GM10266 (cell line): ENCODE measurements at regions not wholly inside any gene's neighbourhood (a gene's known extent, or its start where the extent isn't known, plus 50 kb on each side); places are given as distances from the start of the nearest gene placed in this dataset.

ENCODE experiments used
- DNase-seq: peaks from one replicate; pipeline ENCODE4 v3.0.0; 2012; ENCODE audit errors: extremely low spot score
- TF ChIP-seq, protein P1 (sequence below): IDR thresholded peaks from 2 replicates; pipeline ENCODE4 v1.5.1; 2012; ENCODE audit warnings: mild to moderate bottlenecking, low read depth; ENCODE audit not compliant: control insufficient read depth, insufficient read depth; ENCODE audit errors: missing control alignments

DNA sequence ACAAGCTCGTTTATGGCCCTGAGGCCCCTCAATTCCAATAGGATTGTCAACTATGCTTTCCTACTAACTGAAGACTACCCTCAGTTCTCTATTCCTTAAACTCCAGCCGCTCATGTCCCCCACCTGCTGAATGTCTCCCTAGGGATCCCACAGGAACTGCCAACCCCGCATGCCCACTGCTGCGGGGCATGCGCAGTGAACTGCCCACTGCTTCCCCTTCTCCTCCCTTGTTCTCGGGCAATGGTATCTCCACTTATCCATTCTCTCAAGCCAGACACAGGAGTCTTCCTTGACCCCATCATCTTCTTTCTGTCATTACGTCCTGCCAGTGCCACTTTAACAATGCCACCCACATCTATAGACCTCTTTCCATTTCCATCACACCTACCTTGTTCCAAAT, 90.0 kb downstream of the FGF18 start:
- no peak for DNase-seq

DNA sequence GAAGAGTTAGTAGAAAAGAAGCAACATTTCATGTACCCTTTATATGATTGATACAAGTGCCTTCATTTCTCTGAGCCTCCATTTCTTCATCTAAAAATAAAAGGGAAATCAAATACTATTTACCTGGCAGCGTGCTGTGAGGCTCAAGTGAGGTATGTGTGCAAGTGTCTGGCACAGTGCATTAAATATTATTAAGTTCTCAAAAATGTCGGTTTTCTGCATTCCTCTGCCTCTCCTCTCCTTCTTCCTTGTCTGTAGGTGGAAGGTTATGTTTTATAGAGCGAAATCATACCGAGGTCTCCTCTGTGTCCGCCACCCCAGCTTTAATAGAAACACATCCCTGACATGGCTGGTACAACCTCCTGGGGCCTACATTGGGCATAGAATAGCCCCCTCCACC, 93.0 kb downstream of the FGF18 start:
- DNase-seq, result no peak
- TF ChIP-seq, protein P1, sequence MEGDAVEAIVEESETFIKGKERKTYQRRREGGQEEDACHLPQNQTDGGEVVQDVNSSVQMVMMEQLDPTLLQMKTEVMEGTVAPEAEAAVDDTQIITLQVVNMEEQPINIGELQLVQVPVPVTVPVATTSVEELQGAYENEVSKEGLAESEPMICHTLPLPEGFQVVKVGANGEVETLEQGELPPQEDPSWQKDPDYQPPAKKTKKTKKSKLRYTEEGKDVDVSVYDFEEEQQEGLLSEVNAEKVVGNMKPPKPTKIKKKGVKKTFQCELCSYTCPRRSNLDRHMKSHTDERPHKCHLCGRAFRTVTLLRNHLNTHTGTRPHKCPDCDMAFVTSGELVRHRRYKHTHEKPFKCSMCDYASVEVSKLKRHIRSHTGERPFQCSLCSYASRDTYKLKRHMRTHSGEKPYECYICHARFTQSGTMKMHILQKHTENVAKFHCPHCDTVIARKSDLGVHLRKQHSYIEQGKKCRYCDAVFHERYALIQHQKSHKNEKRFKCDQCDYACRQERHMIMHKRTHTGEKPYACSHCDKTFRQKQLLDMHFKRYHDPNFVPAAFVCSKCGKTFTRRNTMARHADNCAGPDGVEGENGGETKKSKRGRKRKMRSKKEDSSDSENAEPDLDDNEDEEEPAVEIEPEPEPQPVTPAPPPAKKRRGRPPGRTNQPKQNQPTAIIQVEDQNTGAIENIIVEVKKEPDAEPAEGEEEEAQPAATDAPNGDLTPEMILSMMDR, result no peak

More for the DNA sequence above, 90.0 kb downstream of the FGF18 start:
- TF ChIP-seq, protein P1, result no peak

DNA sequence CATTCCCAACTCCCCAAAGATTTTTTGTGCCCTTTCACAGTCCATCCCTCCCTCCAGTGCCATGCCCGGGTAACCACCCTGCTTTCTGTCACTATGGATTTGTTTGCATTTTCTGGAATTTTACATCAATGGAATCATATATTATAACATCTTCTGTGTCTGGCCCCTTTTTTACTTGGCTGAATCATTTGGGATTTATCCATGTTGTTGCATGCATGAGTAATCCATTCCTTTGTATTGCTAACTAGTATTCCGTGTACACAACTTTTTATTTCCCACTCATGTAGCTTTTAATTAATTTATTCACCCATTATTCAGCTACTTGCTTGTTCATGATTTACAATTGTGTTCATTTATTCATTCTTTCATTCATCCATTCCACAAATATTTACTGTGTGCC, 94.1 kb downstream of the FGF18 start:
- no peak for DNase-seq
- TF ChIP-seq, protein P1, result no peak

DNA sequence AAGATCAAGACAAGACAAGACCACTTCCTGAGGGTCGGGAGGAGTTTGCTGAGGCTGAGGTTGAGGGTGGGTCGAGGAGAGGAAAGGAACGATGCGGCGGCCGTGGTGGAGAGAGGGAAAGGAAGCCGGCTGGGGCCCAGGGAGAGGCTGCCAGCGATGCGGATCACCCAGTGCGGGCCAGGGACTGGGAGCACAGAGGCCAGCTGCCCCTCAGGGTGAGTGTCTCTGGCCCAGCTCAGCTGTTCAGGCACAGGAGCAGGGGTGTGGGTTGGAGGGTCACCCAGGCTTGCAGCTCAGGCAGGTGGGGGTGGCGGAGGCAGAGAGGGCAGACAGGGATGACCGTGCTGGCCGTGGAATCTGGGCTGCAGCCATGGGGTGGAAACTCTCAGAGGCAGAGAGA, 99.5 kb downstream of the FGF18 start:
- no peak for DNase-seq
- TF ChIP-seq, protein P1, result no peak

DNA sequence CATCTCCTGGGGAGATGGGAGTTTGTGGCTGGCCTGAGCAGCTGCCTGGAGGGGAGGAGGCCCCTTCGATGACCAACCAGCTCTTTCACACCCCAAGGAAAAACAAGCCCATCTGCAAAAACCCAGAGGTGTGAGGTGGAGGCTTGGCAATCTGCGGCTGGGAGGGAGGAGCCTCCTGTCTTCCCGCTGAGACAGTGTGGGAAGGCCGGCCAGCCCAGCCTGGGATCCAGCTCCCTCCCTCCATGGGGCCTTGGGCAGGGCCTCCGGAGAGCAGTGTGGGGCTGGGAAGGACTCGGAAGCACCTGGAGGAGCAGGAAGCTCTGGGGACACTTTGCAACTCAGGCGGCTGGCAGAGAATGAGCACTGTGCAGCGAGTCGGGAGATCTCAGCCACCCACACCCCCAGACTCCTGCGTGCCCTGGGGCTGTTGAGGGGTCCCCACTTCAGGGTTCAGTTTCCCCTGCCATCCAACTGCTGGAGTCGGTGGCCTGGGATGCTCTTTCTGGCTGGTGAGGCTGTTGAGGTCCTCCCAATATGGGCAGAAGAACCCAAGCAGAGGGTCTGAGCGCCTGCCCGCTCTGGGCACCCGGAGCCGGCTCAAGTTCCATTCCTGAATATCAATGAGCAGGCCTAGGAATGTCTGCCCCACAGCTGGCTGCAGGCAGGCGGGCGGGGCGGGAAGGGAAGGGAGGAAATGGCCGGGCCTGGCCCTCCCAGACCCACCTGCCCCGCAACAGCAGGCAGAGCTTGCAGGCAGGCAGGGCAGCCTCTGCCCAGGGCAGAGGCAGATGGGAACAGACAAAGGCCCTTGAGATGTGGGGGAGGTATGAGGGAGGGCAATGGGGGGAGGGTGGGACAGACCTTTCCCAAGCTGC, 101.1 kb downstream of the FGF18 start:
- TF ChIP-seq, protein P1, result no peak
- DNase-seq, result no peak

DNA sequence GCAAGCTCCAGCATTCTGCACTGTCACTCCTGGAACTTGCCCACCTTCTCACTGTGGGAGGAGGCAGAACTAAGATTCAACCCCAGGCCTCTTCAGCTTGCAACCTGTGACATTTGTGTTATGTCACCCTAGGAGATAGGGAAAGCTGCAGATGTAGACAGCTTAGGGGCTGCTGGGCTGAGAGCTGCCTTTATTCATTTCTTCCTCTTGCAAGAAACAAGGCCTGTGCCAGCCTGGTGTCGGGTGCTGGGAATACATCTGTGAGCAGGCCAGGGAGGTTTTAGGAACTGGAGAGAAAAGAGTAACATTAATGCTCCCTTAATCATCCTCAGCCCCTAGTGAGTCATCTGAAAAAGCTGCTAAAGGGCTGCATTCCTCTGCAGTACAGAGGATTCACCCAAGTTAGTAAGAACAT, 101.8 kb downstream of the FGF18 start:
- DNase-seq, result no peak
- TF ChIP-seq, protein P1, result no peak

DNA sequence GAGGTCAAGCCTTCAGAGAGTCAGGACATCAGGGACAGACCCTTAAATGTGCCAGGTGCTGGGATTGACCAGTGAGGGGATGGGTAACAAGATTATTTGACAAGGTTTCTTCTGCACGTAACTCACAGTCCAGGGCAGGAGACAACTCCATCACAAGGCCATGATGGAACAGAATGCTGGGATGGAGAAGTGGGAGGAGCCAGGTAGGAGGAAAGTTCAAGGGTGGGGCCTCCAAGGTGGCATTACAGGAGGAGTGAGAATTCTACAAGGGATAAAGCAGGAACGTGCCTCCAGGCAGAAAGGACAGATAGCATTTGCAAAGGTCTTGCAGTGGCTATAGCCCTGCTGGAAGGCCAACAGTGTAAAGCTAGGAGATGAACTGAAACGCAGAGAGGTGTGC, 102.2 kb downstream of the FGF18 start:
- no peak for DNase-seq
- TF ChIP-seq, protein P1, result no peak
